ENCODE measurements at regions not wholly inside any gene's neighbourhood (a gene's known extent, or its start where the extent isn't known, plus 50 kb on each side); places are given as distances from the start of the nearest gene placed in this dataset.

GRCh38 chr10:2729197-2729596, 338.2 kb upstream of the PFKP start:
- DNase-seq (ENCODE audit: low read depth in 2 of 2) = no peak

GRCh38 chr10:2728087-2728486, 339.3 kb upstream of the PFKP start:
- no peak for DNase-seq (ENCODE audit: low read depth in 2 of 2)

- DNase-seq (ENCODE audit: low read depth in 2 of 2) = no peak
Measured at GRCh38 chr10:2716596-2716995, 350.8 kb upstream of the PFKP start.

- no peak for DNase-seq (ENCODE audit: low read depth in 2 of 2)
Measured at GRCh38 chr10:2714597-2714996, 352.8 kb upstream of the PFKP start.

- no peak for DNase-seq (ENCODE audit: low read depth in 2 of 2)
Measured at GRCh38 chr10:2703953-2704352, 363.4 kb upstream of the PFKP start.

GRCh38 chr10:2701802-2702201, 365.5 kb upstream of the PFKP start:
- no peak for DNase-seq (ENCODE audit: low read depth in 2 of 2)

- no peak for DNase-seq (ENCODE audit: low read depth in 2 of 2)
Measured at GRCh38 chr10:2700626-2701305, 366.6 kb upstream of the PFKP start.

- DNase-seq (ENCODE audit: low read depth in 2 of 2) = no peak
Measured at GRCh38 chr10:2688958-2689357, 378.4 kb upstream of the PFKP start.

GRCh38 chr10:2686691-2687090, 380.7 kb upstream of the PFKP start:
- no peak for DNase-seq (ENCODE audit: low read depth in 2 of 2)

GRCh38 chr10:2682491-2682890, 384.9 kb upstream of the PFKP start:
- no peak for DNase-seq (ENCODE audit: low read depth in 2 of 2)

- DNase-seq (ENCODE audit: low read depth in 2 of 2) = no peak
Measured at GRCh38 chr10:2681891-2682290, 385.5 kb upstream of the PFKP start.

- DNase-seq (ENCODE audit: low read depth in 2 of 2) = no peak
Measured at GRCh38 chr10:2680821-2681220, 386.5 kb upstream of the PFKP start.

GRCh38 chr10:2679646-2680045, 387.7 kb upstream of the PFKP start:
- DNase-seq (ENCODE audit: low read depth in 2 of 2) = no peak

- no peak for DNase-seq (ENCODE audit: low read depth in 2 of 2)
Measured at GRCh38 chr10:2676455-2676854, 390.9 kb upstream of the PFKP start.

- no peak for DNase-seq (ENCODE audit: low read depth in 2 of 2)
Measured at GRCh38 chr10:2674451-2674850, 392.9 kb upstream of the PFKP start.

- DNase-seq (ENCODE audit: low read depth in 2 of 2) = no peak
Measured at GRCh38 chr10:2670864-2671263, 396.5 kb upstream of the PFKP start.

- no peak for DNase-seq (ENCODE audit: low read depth in 2 of 2)
Measured at GRCh38 chr10:2665772-2666171, 401.6 kb upstream of the PFKP start.

- no peak for DNase-seq (ENCODE audit: low read depth in 2 of 2)
Measured at GRCh38 chr10:2660276-2660675, 407.1 kb upstream of the PFKP start.

GRCh38 chr10:2659660-2660209, 407.6 kb upstream of the PFKP start:
- no peak for DNase-seq (ENCODE audit: low read depth in 2 of 2)

GRCh38 chr10:2658780-2659179, 408.6 kb upstream of the PFKP start:
- no peak for DNase-seq (ENCODE audit: low read depth in 2 of 2)

GRCh38 chr10:2650328-2650727, 417.0 kb upstream of the PFKP start:
- DNase-seq (ENCODE audit: low read depth in 2 of 2) = no peak

GRCh38 chr10:2641028-2641427, 426.3 kb upstream of the PFKP start:
- DNase-seq (ENCODE audit: low read depth in 2 of 2) = no peak

GRCh38 chr10:2633630-2634029, 433.7 kb upstream of the PFKP start:
- DNase-seq (ENCODE audit: low read depth in 2 of 2) = no peak

Data from stimulated activated CD8-positive, alpha-beta memory T cell treated with anti-CD3 and anti-CD28 coated beads, Interleukin-2, amount 100 ng/mL, for 1 hour (primary cell).